ENCODE measurements at regions not wholly inside any gene's neighbourhood (a gene's known extent, or its start where the extent isn't known, plus 50 kb on each side); places are given as distances from the start of the nearest gene placed in this dataset.

- no peak for TF ChIP-seq CTCF (IDR thresholded peaks at IDR 0.05; ENCODE audit: insufficient read depth, low read length)
- no peak for TF ChIP-seq REST (IDR thresholded peaks at IDR 0.05; ENCODE audit: insufficient replicate concordance, low read depth)
- no peak for TF ChIP-seq GABPA (IDR thresholded peaks at IDR 0.05; ENCODE audit: low read depth)
- no peak for TF ChIP-seq POLR2AphosphoS5 (IDR thresholded peaks at IDR 0.05; ENCODE audit: low read depth)
- no peak for TF ChIP-seq SPI1 (IDR thresholded peaks at IDR 0.05; ENCODE audit: borderline replicate concordance, low read depth)
Measured at GRCh38 chr5:143613329-143613728, 198.6 kb upstream of the HMHB1 start.

Measured in HL-60 (cell line).